Lower lobe of right lung (tissue), 2 donors: ENCODE measurements at regions not wholly inside any gene's neighbourhood (a gene's known extent, or its start where the extent isn't known, plus 50 kb on each side); places are given as distances from the start of the nearest gene placed in this dataset.

ENCODE experiments used
- ATAC-seq, 2 donors: fragments of 200-7000 bp; cut with Tn5 transposase; one replicate each; pipeline ENCODE4 v1.9.1; 2020 to 2022; ENCODE audit warnings: mild to moderate bottlenecking in 2 of 2, moderate library complexity in 2 of 2
- DNase-seq: peaks from one replicate; pipeline ENCODE4 v3.0.0-alpha.2; 2020
- H3K27ac ChIP-seq: fragments of 200-600 bp; one replicate; pipeline ENCODE4 v1.8.0; 2022
- H3K27me3 ChIP-seq: fragments of 200-600 bp; one replicate; pipeline ENCODE4 v1.8.0; 2022; ENCODE audit warnings: low read depth
- H3K36me3 ChIP-seq: fragments of 200-600 bp; one replicate; pipeline ENCODE4 v1.8.0; 2022; ENCODE audit warnings: mild to moderate bottlenecking
- H3K4me1 ChIP-seq: fragments of 200-600 bp; one replicate; pipeline ENCODE4 v1.8.0; 2022
- H3K4me3 ChIP-seq: fragments of 200-600 bp; one replicate; pipeline ENCODE4 v1.8.0; 2022; ENCODE audit warnings: mild to moderate bottlenecking
- H3K9me3 ChIP-seq: fragments of 200-600 bp; one replicate; pipeline ENCODE4 v1.8.0; 2022
- intact Hi-C: fragments of 100-400 bp; cut with DNase I; formaldehyde crosslinking; loops from one replicate; pipeline ENCODE4 v1.11.0; 2022
- TF ChIP-seq, protein P1 (sequence below): fragments of 200-600 bp; IDR thresholded peaks from one replicate; pipeline ENCODE4 v1.8.0; 2022; ENCODE audit warnings: antibody characterized with exemption, mild to moderate bottlenecking
- donor health status: DM: no; HTN: yes; CAD: no; lungs with severe emphysema.

DNA sequence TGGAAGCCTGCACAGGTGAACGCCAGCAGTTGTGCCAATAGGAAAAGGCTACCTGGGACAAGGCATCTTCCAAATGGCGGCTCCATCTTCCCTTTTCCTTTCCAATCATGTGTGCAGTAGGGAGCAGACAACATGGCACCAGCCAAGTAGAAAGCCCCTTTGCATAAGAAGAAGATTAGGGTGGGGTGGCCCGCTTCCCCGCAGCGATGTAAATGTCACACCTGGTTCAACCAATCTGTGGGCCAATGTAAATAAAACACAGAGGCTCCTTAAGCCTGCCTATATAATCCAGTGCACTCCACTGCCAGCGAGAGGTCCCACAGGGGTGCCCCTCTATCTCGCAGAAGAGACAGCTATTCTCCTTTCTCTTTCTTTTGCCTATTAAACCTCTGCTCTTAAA lies 468.4 kb upstream of the CRIM1 start:
- intact Hi-C loops = no loop called here
- no peak overlapping the region for H3K27ac ChIP-seq
- H3K4me3 ChIP-seq = no peak overlapping the region
- no peak for DNase-seq
- TF ChIP-seq, protein P1, sequence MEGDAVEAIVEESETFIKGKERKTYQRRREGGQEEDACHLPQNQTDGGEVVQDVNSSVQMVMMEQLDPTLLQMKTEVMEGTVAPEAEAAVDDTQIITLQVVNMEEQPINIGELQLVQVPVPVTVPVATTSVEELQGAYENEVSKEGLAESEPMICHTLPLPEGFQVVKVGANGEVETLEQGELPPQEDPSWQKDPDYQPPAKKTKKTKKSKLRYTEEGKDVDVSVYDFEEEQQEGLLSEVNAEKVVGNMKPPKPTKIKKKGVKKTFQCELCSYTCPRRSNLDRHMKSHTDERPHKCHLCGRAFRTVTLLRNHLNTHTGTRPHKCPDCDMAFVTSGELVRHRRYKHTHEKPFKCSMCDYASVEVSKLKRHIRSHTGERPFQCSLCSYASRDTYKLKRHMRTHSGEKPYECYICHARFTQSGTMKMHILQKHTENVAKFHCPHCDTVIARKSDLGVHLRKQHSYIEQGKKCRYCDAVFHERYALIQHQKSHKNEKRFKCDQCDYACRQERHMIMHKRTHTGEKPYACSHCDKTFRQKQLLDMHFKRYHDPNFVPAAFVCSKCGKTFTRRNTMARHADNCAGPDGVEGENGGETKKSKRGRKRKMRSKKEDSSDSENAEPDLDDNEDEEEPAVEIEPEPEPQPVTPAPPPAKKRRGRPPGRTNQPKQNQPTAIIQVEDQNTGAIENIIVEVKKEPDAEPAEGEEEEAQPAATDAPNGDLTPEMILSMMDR = no peak
- ATAC-seq = no peak
- H3K36me3 ChIP-seq = no peaks in the 10 kb centered on the region
- no peaks in the 10 kb centered on the region for H3K4me1 ChIP-seq
- no peaks in the 10 kb centered on the region for H3K27me3 ChIP-seq
- H3K9me3 ChIP-seq = no peaks in the 10 kb centered on the region

DNA sequence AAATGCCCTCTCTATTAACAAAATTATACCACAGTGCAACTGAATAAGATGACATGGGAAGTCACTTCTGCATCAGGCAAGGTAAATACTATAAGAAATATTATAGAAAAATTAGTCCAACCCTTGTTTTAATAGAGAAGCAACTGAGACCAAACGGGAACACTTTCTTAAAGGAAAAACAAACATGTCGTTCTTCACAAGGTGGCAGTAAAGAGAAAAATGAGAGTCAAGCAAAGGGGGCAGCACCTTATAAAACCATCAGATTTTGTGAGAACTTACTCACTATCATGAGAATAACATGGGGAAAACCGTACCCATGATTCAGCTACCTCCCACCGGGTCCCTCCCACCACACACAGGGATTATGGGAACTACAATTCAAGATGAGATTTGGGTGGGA lies 481.7 kb upstream of the CRIM1 start:
- no peak overlapping the region for H3K4me3 ChIP-seq
- intact Hi-C loops = no loop called here
- H3K27ac ChIP-seq = no peak overlapping the region
- DNase-seq (no peak), ATAC-seq (no peak)
- no peaks in the 10 kb centered on the region for H3K27me3 ChIP-seq
- H3K9me3 ChIP-seq = no peaks in the 10 kb centered on the region
- TF ChIP-seq, protein P1 = no peak
- no peaks in the 10 kb centered on the region for H3K36me3 ChIP-seq
- no peaks in the 10 kb centered on the region for H3K4me1 ChIP-seq

DNA sequence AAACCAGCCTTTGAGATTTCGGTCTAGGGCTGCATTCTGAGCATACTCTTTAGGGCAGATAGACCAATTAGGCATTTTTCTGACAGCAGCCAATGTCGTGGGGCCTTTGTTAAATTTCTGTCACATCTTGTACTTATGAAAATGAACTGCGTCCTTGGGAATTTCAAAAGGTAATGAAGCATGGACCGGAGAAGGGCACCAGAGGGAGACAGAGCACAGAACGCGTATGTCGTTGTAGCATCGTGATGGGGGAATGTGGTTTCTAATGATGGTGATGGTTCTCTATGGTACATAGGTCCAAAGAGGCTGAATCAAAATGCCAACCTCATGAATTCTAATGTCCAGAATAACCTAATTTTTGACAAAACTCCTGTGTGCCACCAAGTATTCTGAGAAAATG lies 483.9 kb upstream of the CRIM1 start:
- intact Hi-C loops = no loop called here
- ATAC-seq (no peak), DNase-seq (no peak)
- H3K4me3 ChIP-seq = no peak overlapping the region
- H3K36me3 ChIP-seq = no peaks in the 10 kb centered on the region
- no peaks in the 10 kb centered on the region for H3K4me1 ChIP-seq
- H3K9me3 ChIP-seq = no peaks in the 10 kb centered on the region
- no peaks in the 10 kb centered on the region for H3K27me3 ChIP-seq
- no peak overlapping the region for H3K27ac ChIP-seq
- TF ChIP-seq, protein P1 = no peak

DNA sequence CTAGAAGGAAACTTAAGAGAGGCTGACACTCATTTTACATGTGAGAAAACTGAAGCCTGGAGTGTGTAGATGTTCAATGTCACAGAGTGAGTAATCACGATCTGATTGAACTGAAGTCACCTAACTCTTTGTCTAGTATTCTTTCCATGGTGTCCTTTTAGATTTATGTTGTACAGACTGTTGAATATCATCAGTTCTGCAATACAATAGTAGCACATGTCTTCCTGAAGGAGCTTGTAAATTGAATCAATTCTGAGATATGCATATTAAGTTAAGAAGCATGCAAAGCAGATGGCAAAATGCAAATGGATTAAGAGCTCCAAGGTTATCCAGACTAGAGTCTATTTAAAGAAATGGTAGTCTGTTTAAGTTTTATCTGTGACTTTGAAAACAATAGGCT lies 484.9 kb upstream of the CRIM1 start:
- no peak for ATAC-seq
- TF ChIP-seq, protein P1 = no peak
- DNase-seq = no peak

DNA sequence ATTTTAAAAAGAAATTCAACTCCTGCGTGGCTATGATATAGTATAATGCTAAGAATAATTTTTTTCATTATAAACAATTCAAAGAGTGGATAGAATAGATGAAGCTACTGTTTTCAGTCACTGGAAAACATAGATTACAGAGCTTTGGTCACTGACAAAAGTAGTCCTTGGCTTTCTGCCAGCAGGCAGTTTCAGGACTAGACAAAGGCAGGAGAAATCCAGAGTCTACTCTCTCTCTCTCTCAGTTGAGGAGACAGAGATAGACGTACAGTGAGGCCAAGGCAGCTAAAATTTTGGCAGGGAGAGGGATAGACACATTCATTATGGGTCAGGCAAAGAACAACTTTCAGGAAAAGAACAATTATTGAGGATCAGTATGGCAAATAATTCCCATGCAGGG lies 491.4 kb upstream of the CRIM1 start:
- H3K27me3 ChIP-seq = no peaks in the 10 kb centered on the region
- TF ChIP-seq, protein P1 = no peak
- DNase-seq (no peak), ATAC-seq (no peak)
- H3K27ac ChIP-seq = no peak overlapping the region
- H3K9me3 ChIP-seq = no peaks in the 10 kb centered on the region
- intact Hi-C loops = no loop called here
- H3K36me3 ChIP-seq = no peaks in the 10 kb centered on the region
- no peak overlapping the region for H3K4me3 ChIP-seq
- H3K4me1 ChIP-seq = no peaks in the 10 kb centered on the region

More for the DNA sequence above, 484.9 kb upstream of the CRIM1 start:
- Histone ChIP-seq H3K9me3 (no peaks in the 10 kb centered on the region), H3K27me3 (no peaks in the 10 kb centered on the region), H3K36me3 (no peaks in the 10 kb centered on the region), H3K4me3 (no peak overlapping the region), H3K4me1 (no peaks in the 10 kb centered on the region), H3K27ac (no peak overlapping the region)
- intact Hi-C loops = no loop called here

DNA sequence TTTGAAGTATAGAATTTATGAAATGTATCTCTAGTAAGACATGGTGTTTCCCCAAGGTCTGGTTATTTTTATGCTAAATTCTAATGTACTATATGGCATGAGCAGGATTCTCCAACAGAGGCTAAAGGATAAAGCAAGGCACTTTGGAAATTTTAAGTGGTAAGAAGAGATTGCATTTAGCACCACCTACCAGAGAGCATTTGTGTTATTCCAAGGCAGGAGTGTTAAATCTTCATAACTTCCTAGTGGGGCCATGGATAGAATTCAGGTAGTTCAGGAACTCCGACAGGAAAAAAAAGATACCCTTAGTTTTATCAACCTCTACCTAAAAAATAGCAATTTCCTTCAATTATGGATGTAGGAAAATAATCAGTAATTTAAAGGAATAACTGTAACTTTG lies 497.4 kb upstream of the CRIM1 start:
- no peaks in the 10 kb centered on the region for H3K9me3 ChIP-seq
- H3K36me3 ChIP-seq = no peaks in the 10 kb centered on the region
- intact Hi-C loops = no loop called here
- H3K4me1 ChIP-seq = no peaks in the 10 kb centered on the region
- no peak overlapping the region for H3K4me3 ChIP-seq
- H3K27ac ChIP-seq = no peak overlapping the region
- ATAC-seq (no peak), DNase-seq (no peak)
- TF ChIP-seq, protein P1 = no peak
- no peaks in the 10 kb centered on the region for H3K27me3 ChIP-seq
